Muscle of back (tissue), 3 donors: ENCODE measurements at regions not wholly inside any gene's neighbourhood (a gene's known extent, or its start where the extent isn't known, plus 50 kb on each side); places are given as distances from the start of the nearest gene placed in this dataset.

ENCODE experiments used
- DNase-seq, 3 donors: peaks; one replicate each; pipeline versions ENCODE4 v3.0.0 to v3.0.0-alpha.2; 2013

GRCh38 chr2:217120429-217120828, 260.6 kb upstream of the TNP1 start:
- no peak for DNase-seq

DNA sequence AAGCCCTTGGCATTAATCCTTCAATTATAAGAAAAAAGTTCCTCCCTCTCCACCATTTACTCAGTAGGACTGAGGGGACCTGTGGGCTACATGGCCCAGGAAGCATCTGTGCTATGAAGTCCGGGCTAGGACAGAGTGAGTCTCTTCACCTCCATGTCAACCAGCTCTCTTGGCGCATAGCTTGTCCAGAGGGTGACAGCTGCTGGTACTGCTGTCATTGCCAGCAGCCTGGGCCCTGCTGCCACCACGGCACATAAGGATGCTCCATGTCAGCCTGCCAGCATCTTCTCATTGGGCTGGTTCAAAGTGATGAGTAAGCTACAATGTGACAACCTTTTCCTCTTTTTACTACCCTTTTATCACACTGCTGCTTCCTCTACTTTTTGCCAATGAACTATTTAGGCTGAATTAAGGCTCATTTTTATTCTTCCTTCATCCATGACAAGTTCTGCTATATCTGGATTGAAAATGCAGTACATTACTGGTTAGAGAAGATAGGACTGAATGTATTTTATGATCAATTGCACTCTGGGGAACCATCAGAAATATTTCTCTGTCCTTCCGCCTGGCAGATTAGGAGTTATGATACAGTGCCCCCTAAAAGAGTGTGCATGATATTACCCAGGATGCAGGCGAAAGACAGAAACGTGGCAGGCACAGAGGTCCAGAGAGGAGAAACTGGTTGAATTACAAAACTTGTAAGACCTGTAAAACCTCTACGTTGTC, 258.9 kb upstream of the TNP1 start:
- DNase-seq: no peak

GRCh38 chr2:217117523-217117922, 257.7 kb upstream of the TNP1 start:
- DNase-seq: no peak

GRCh38 chr2:217116610-217117009, 256.7 kb upstream of the TNP1 start:
- DNase-seq: no peak

GRCh38 chr2:217114117-217114516, 254.3 kb upstream of the TNP1 start:
- DNase-seq: no peak

DNA sequence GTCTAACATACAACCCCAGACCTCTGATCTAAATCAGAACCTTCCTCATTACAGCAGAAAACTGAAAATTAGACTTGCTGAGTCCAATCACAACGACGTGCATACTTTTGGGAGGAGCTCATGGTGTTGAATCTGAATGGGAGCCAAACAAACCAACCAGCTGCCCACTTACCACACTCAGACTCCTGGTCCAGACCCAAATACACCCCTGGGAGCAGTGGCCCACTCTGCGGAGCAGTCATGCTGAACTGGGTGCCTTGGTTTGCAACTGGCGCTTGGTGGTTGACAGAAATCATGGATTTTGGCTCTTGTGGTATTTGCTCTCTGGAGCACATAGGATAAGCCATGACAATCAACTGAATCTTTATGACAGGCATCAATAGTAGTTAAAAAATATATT, 253.6 kb upstream of the TNP1 start:
- DNase-seq: no peak

DNA sequence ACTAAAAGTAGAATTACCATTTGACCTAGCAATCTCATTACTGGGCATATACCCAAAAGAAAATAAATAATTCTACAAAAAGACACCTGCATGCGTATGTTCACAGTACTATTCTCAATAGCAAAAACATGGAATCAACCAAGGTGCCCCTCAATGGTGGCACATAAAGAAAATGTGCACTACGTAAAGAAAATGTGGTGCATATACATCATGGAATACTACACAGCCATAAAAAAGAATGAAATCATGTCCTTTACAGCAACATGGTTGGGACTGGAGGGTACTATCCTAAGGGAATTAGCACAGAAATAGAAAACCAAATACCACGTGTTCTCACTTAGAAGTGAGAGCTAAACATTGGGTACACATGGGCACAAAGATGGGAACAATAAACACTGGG, 250.7 kb upstream of the TNP1 start:
- no peak for DNase-seq

DNA sequence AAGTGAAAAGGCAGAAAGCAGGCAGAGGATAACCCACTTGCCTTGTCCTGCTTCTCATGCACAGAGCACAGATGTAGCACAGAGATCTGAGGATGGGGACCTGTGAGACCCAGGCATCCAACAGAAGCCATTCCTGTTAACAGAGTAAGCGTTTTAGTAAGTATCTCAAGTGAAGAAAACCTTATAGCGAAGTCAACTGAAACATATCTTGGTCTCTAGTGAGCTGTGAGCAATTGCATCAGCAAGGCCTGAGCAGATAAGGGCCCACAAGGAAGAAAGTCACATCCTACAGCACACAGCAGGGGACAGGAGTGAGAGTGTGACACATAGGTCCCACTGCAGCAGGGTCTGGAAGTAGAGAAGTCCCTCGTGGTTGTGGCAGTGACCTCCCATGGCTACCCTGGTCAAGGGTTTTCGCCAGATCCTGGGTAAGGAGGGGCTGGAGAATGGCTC, 248.7 kb upstream of the TNP1 start:
- DNase-seq: no peak

DNA sequence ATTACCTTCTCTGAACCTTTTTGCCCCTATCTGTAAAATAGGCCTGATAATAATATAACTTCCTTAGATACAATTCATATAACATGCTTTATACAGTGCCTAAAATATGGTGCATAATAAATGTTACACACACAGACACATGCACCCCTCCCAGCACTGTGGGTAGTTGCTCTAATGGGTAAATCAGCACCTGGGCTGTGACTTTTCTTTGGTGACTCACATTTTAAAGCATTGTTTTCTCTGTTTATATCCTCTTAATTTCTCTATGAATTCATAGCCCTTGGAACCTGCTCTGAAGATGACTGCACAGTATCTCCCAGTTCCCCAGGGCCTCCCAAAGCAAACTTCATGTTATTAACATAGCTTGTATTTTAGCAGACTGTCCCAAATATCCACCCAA, 248.2 kb upstream of the TNP1 start:
- DNase-seq: no peak

DNA sequence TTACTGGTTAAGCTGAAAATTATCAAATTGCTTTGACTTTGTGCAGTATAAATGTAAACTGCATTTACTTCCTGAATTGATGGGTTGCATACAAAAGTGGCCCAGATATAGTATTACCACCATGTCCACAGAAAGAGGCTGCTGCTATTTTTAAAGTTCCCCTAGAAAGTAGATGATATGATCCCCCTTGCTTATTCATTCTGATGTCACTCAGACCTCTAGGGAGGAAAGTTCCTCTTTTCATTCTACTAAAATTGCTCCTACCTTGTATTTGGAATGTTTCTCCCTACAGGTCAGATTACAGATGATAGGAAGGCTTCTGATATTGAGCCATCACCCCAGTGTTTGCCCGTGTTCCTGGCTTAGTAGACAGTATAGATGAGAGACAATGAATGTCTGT, 247.6 kb upstream of the TNP1 start:
- no peak for DNase-seq

DNA sequence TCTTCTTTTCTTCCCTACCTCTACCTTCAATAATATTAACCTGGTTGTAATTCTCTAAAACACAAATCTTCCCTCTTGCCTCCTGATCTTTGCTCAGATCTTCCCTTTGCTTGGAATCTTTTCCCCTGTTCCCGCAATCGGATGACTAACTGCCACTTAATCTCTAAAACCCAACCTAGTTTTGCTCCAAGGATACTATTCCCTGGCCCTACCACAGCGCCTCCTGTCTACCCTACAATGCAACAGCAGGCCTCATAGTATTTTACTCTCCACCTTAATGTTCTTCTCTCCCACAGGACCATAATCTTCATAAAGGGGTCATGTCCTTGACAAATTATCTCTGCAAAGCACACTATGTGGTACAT, 246.8 kb upstream of the TNP1 start:
- peak in 1 of 3 donors; percentile 52 for DNase-seq

- peak in 1 of 3 donors; percentile 96 for DNase-seq
Observed at GRCh38 chr2:217105733-217106649, 246.1 kb upstream of the TNP1 start.

DNA sequence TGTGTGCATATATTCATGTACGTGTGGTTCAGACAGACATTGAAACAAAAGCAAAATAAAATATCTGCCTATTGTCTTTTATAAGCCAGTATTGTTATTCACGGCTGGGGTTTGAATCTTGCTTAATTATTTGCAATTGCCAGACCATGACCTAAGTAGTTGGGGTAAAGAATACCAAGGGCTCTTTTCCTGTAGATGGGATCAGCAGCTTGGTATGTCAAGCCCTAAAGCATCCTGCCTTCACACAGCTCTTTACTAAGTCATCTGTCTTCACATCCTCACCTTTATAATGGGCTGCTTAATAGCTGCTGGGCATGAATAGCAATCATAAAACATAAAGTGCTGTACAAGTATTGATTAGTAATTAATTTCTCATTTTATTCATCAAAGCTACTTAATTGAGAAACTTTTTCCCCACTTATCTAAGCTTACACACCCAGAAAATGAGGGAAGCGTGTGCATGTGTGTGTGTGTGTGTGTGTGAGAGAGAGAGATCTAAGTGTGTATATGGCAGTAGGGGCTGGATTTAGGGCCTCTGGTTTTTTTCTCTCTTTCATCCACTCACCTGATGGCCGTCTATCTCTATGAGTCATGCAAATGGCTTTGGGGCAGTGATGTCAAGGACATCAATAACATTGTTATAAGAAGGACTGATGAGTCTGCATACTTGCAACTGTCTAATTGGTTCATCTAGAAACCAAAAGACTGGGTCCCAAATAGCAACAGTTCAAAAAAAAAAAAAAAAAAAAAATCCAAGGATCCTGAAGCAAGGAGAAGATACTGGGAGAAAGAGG, 244.1 kb upstream of the TNP1 start:
- DNase-seq: peak in 1 of 3 donors; percentile 59

GRCh38 chr2:217102956-217103355, 243.1 kb upstream of the TNP1 start:
- DNase-seq: no peak

GRCh38 chr2:217101972-217102371, 242.1 kb upstream of the TNP1 start:
- no peak for DNase-seq

GRCh38 chr2:217099561-217099960, 239.7 kb upstream of the TNP1 start:
- DNase-seq: no peak

- no peak for DNase-seq
Observed at GRCh38 chr2:217098435-217098834, 238.6 kb upstream of the TNP1 start.

GRCh38 chr2:217097346-217097745, 237.5 kb upstream of the TNP1 start:
- no peak for DNase-seq

- no peak for DNase-seq
Observed at GRCh38 chr2:217096474-217097225, 236.8 kb upstream of the TNP1 start.

DNA sequence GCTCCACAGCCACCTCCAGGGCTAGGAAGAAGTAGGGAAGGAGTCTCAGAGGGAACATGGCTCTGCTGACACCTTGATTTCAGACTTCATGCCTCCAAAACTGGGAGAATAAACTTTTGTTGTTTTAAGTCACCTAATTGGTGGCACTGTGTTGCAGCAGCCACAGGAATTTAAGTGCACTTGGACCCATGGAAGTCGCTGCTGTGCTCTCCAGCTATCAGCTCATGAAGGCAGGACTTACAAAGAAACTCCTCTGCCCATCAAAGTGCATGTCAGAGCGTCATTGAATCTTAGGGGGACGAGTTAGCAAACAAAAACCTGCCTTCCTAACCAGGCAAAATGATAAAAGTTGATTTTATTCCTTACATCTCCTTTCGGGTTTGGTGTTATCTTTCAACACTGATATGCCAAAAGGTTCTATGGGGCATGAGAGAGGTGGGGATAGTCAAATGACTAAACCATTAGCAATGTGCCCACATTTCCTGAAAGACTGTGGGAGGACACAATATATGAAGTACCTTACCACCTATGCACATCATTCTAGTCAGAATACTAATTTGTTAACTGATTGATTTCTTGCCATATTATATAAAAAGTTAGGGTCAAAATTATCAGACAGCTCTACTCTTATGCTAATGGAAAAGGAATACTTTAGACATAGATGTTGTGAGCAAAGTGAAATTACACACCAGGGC, 235.8 kb upstream of the TNP1 start:
- DNase-seq: no peak
